HEK293T (cell line): ENCODE measurements at regions not wholly inside any gene's neighbourhood (a gene's known extent, or its start where the extent isn't known, plus 50 kb on each side); places are given as distances from the start of the nearest gene placed in this dataset.

Experiments used
- ELF4 ChIP-seq: fragments of 450-650 bp; IDR thresholded peaks from 2 replicates; pipeline ENCODE4 v1.6.1; 2017; ENCODE audit warnings: antibody characterized with exemption
- FOXA1 ChIP-seq: fragments of 450-650 bp; IDR thresholded peaks from 2 replicates; pipeline ENCODE4 v1.6.1; 2016; ENCODE audit warnings: mild to moderate bottlenecking
- FOXK2 ChIP-seq: fragments of 450-650 bp; IDR thresholded peaks from 2 replicates; pipeline ENCODE4 v1.6.1; 2016; ENCODE audit warnings: mild to moderate bottlenecking
- FOXM1 ChIP-seq: fragments of 450-650 bp; IDR thresholded peaks from 2 replicates; pipeline ENCODE4 v1.6.1; 2017; ENCODE audit warnings: mild to moderate bottlenecking, borderline replicate concordance
- HDGF ChIP-seq: fragments of 450-650 bp; IDR thresholded peaks from 2 replicates; pipeline ENCODE4 v1.6.1; 2017; ENCODE audit warnings: antibody characterized with exemption, borderline replicate concordance
- LEF1 ChIP-seq: fragments of 450-650 bp; IDR thresholded peaks from 2 replicates; pipeline ENCODE4 v1.6.1; 2017; ENCODE audit warnings: mild to moderate bottlenecking, borderline replicate concordance
- SP1 ChIP-seq: fragments of 450-650 bp; IDR thresholded peaks from 2 replicates; pipeline ENCODE4 v1.6.1; 2017
- TARDBP ChIP-seq: fragments of 450-650 bp; IDR thresholded peaks from 2 replicates; pipeline ENCODE4 v1.6.1; 2016
- ZNF384 ChIP-seq: fragments of 450-650 bp; IDR thresholded peaks from 2 replicates; pipeline ENCODE4 v1.6.1; 2016

DNA sequence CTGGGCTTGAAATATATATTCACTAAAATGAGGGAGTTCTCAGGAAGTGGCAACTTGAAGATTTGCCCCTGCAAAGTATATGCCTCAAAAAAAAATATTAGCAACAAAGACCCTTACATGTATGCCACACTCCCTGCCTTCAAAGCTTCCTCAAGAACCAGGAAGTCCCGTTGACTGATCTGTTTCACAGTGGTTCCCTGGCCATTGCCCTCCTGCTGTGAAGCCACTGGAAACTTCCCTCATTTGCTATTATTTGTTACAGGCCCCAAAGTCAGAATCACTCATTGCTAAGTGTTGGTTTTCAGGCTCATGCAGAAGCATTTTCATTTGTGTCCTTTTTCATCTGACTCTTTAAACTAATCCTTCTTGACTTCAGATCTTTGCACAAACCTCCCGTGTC is 421.5 kb downstream of the ZNF521 start:
- no peak for TF ChIP-seq ELF4
- no peak for TF ChIP-seq HDGF
- no peak for TF ChIP-seq FOXM1
- TF ChIP-seq FOXA1, result no peak
- TF ChIP-seq SP1, result no peak
- no peak for TF ChIP-seq LEF1
- no peak for TF ChIP-seq TARDBP
- no peak for TF ChIP-seq FOXK2
- no peak for TF ChIP-seq ZNF384
